ENCODE measurements at regions not wholly inside any gene's neighbourhood (a gene's known extent, or its start where the extent isn't known, plus 50 kb on each side); places are given as distances from the start of the nearest gene placed in this dataset.

DNA sequence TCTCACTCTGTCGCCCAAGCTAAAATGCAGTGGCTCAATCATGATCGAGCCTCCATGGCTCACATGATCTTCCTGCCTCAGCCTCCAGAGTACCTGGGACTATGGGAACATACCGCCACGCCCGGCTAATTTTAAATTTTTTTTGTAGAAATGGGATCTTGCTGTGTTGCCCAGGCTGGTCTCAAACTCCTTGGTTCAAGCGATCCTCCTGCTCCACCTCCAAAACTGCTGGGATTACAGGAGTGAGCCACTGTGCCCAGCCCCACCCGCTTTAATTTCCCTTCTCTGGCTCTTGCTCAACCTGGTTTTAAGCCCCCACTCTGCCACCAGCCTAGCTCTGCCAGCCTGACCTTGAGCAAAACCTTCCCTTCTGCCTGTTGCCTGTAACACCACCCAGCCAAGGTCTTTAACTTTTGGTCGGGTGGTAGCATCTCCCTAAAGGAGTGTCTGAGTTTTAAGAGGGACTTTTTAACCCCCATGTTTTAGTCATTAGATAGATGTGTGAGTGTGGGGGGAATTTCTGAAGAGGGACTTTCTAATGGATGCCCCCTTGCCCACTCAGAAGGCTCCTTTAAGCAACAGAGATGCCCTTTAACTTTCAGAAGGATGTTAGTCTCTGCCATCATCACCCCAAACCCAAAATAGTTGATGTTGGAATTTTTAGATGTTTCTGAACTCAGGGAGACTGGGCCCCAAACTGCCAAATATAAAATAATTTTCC is 71.8 kb upstream of the FOXP4 start:
- no peak overlapping the region for H3K4me2 ChIP-seq
- H3F3A ChIP-seq (replicated peaks; ENCODE audit: insufficient read depth), result no peaks in the 10 kb centered on the region
- 81% methylated on average over 8 of the region's 8 CpGs for WGBS (ENCODE audit: low lambda C conversion rate)
- H3K4me3 ChIP-seq (ENCODE audit: low read depth in 2 of 2, low read length in 1 of 2), result no peak overlapping the region
- TF ChIP-seq RXRA (IDR thresholded peaks at IDR 0.05; ENCODE audit: borderline replicate concordance, low read depth), result no peak
- no peak for TF ChIP-seq RFX5 (IDR thresholded peaks at IDR 0.05; ENCODE audit: low read length)
- TF ChIP-seq ZBTB33 (IDR thresholded peaks at IDR 0.05; ENCODE audit: borderline replicate concordance, low read depth), result no peak
- TF ChIP-seq, protein P1, sequence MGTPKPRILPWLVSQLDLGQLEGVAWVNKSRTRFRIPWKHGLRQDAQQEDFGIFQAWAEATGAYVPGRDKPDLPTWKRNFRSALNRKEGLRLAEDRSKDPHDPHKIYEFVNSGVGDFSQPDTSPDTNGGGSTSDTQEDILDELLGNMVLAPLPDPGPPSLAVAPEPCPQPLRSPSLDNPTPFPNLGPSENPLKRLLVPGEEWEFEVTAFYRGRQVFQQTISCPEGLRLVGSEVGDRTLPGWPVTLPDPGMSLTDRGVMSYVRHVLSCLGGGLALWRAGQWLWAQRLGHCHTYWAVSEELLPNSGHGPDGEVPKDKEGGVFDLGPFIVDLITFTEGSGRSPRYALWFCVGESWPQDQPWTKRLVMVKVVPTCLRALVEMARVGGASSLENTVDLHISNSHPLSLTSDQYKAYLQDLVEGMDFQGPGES (IDR thresholded peaks at IDR 0.05; ENCODE audit: low read depth, low read length), result no peak
- TF ChIP-seq FOXM1 (IDR thresholded peaks at IDR 0.05; ENCODE audit: low read depth), result no peak
- TF ChIP-seq CHD2 (IDR thresholded peaks at IDR 0.05; ENCODE audit: low read length, partially characterized antibody), result no peak
- no peaks in the 10 kb centered on the region for H3K79me2 ChIP-seq (ENCODE audit: insufficient read depth)
- H3K36me3 ChIP-seq (replicated peaks in 1 of 2; ENCODE audit: control insufficient read depth in 1 of 2, insufficient read depth in 2 of 2, low read length in 1 of 2), result no peaks in the 10 kb centered on the region
- H3K9ac ChIP-seq, result no peak overlapping the region
- DNase-seq, result no peak
- H3K4me1 ChIP-seq (ENCODE audit: control insufficient read depth in 1 of 2, insufficient read depth in 2 of 2, low read depth in 1 of 2, low read length in 1 of 2), result peaks cover 0 to 3% of the 10 kb centered on the region in 2 experiments; a peak in 1 of 4 replicates
- no peak overlapping the region for H2AFZ ChIP-seq (ENCODE audit: low read depth)
- no peak overlapping the region for H3K27ac ChIP-seq (ENCODE audit: low read depth in 2 of 2, low read length in 1 of 2)
- H3K27me3 ChIP-seq (ENCODE audit: insufficient read depth), result 0 out of 2 replicates have a peak, but pooled peaks cover 7% of the 10 kb centered on the region
- H3K9me3 ChIP-seq, result no peaks in the 10 kb centered on the region
- ChIA-PET CTCF (interaction anchor here (0.6 to 1.9 kb wide), 5 partner anchors 8 to 179 kb away, joined by 3 to 5 read pairs (median 3); no protein-coding TSS in a partner anchor), POLR2A (no interaction called here)
- H4K20me1 ChIP-seq (ENCODE audit: insufficient read depth), result no peaks in the 10 kb centered on the region
- H3K9me2 ChIP-seq, result no peaks in the 10 kb centered on the region

DNA sequence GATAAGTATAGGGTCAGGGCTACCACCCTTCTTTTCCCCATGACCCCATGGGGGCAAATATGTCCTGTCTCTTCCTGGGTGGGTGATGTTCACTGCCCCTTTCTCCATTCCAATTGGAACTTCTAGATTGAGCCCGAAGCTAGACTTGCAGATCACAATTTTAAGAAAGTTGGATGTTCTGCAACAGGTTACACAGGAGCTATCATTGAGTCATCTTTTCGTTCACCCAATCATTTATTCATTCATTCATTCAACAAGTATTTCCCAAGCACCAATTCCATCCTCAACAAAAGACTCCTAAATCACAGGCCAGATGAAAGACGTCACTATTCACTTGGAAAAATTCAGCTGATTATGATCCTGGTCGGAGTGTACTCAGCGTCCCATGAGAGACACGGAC is 71.0 kb upstream of the FOXP4 start:
- H3K79me2 ChIP-seq (ENCODE audit: insufficient read depth), result no peaks in the 10 kb centered on the region
- no peaks in the 10 kb centered on the region for H3K9me3 ChIP-seq
- H3K4me1 ChIP-seq (ENCODE audit: control insufficient read depth in 1 of 2, insufficient read depth in 2 of 2, low read depth in 1 of 2, low read length in 1 of 2), result peaks cover 0 to 3% of the 10 kb centered on the region in 2 experiments; a peak in 1 of 4 replicates
- no peak overlapping the region for H3K9ac ChIP-seq
- ChIA-PET CTCF (interaction anchor here (0.6 to 1.2 kb wide), 5 partner anchors 9 to 855 kb away, joined by 3 to 5 read pairs (median 3); no protein-coding TSS in a partner anchor), POLR2A (no interaction called here)
- no peak for TF ChIP-seq EP300 (IDR thresholded peaks at IDR 0.05; ENCODE audit: borderline replicate concordance in 1 of 2, low read depth in 1 of 2, low read length in 1 of 2)
- no peak overlapping the region for H3K4me2 ChIP-seq
- 51% methylated on average over 6 of the region's 6 CpGs for WGBS (ENCODE audit: low lambda C conversion rate)
- 0 out of 2 replicates have a peak, but pooled peaks cover 7% of the 10 kb centered on the region for H3K27me3 ChIP-seq (ENCODE audit: insufficient read depth)
- no peaks in the 10 kb centered on the region for H4K20me1 ChIP-seq (ENCODE audit: insufficient read depth)
- H2AFZ ChIP-seq (ENCODE audit: low read depth), result no peak overlapping the region
- no peak overlapping the region for H3K27ac ChIP-seq (ENCODE audit: low read depth in 2 of 2, low read length in 1 of 2)
- no peaks in the 10 kb centered on the region for H3F3A ChIP-seq (replicated peaks; ENCODE audit: insufficient read depth)
- H3K9me2 ChIP-seq, result no peaks in the 10 kb centered on the region
- H3K36me3 ChIP-seq (replicated peaks in 1 of 2; ENCODE audit: control insufficient read depth in 1 of 2, insufficient read depth in 2 of 2, low read length in 1 of 2), result no peaks in the 10 kb centered on the region
- no peak for DNase-seq
- no peak overlapping the region for H3K4me3 ChIP-seq (ENCODE audit: low read depth in 2 of 2, low read length in 1 of 2)

Measured in SK-N-SH (cell line).